Hepatocyte (in vitro differentiated cells): ENCODE measurements at regions not wholly inside any gene's neighbourhood (a gene's known extent, or its start where the extent isn't known, plus 50 kb on each side); places are given as distances from the start of the nearest gene placed in this dataset.

Source experiments
- DNase-seq: peaks from one replicate; pipeline ENCODE4 v3.0.0-alpha.2; 2016; ENCODE audit warnings: low spot score
- H2AFZ ChIP-seq: fragments of 200-600 bp; sonication (generic); 2 replicates; pipeline ENCODE4 v1.6.0; 2016; ENCODE audit warnings: antibody characterized with exemption, mild to moderate bottlenecking
- H3K27ac ChIP-seq: fragments of 200-600 bp; sonication (generic); 2 replicates; pipeline ENCODE4 v1.5.1; 2016; ENCODE audit warnings: mild to moderate bottlenecking
- H3K27me3 ChIP-seq: fragments of 200-600 bp; sonication (generic); 2 replicates; pipeline ENCODE4 v1.6.1; 2016
- H3K36me3 ChIP-seq: fragments of 200-600 bp; sonication (generic); replicated peaks from 2 replicates; pipeline ENCODE4 v1.5.1; 2016; ENCODE audit warnings: low read depth; ENCODE audit not compliant: insufficient read depth
- H3K4me1 ChIP-seq: fragments of 200-600 bp; sonication (generic); 2 replicates; pipeline ENCODE4 v1.5.1; 2016; ENCODE audit warnings: mild to moderate bottlenecking, moderate library complexity; ENCODE audit not compliant: insufficient read depth
- H3K4me2 ChIP-seq: fragments of 200-600 bp; sonication (generic); 2 replicates; pipeline ENCODE4 v1.6.0; 2016
- H3K4me3 ChIP-seq: fragments of 200-600 bp; sonication (generic); 2 replicates; pipeline ENCODE4 v1.5.1; 2016; ENCODE audit warnings: mild to moderate bottlenecking
- H3K79me2 ChIP-seq: fragments of 200-600 bp; sonication (generic); 2 replicates; pipeline ENCODE4 v1.6.0; 2017; ENCODE audit warnings: mild to moderate bottlenecking
- H3K9me2 ChIP-seq: fragments of 200-600 bp; sonication (generic); replicated peaks from 2 replicates; pipeline ENCODE4 v1.6.0; 2017; ENCODE audit warnings: mild to moderate bottlenecking; ENCODE audit not compliant: insufficient read depth
- H3K9me3 ChIP-seq: fragments of 200-600 bp; sonication (generic); 2 replicates; pipeline ENCODE4 v1.5.1; 2016; ENCODE audit warnings: low read depth, mild to moderate bottlenecking
- H4K20me1 ChIP-seq: fragments of 200-600 bp; sonication (generic); 2 replicates; pipeline ENCODE4 v1.6.0; 2016; ENCODE audit warnings: mild to moderate bottlenecking; ENCODE audit not compliant: insufficient read depth, poor library complexity, severe bottlenecking
- CTCF ChIP-seq: fragments of 200-600 bp; sonication (generic); IDR thresholded peaks from 2 replicates; pipeline ENCODE4 v1.5.1; 2016; ENCODE audit warnings: antibody characterized with exemption, mild to moderate bottlenecking; ENCODE audit not compliant: poor library complexity
- EZH2 ChIP-seq: fragments of 200-600 bp; sonication (generic); IDR thresholded peaks from 2 replicates; pipeline ENCODE4 v1.6.1; 2016; ENCODE audit warnings: antibody characterized with exemption, mild to moderate bottlenecking, borderline replicate concordance
- EZH2phosphoT487 ChIP-seq: fragments of 200-600 bp; sonication (generic); IDR thresholded peaks from one replicate; pipeline ENCODE4 v1.6.1; 2018; ENCODE audit warnings: antibody characterized with exemption, mild to moderate bottlenecking, low read depth, moderate library complexity; ENCODE audit not compliant: unreplicated experiment, severe bottlenecking
- WGBS: methylation state at CpG from one replicate; pipeline ENCODE4 v1.1.6; 2016; ENCODE audit warnings: low lambda C conversion rate; ENCODE audit errors: missing lambda C conversion rate; 5-methylcytosine and 5-hydroxymethylcytosine counted together

- Histone ChIP-seq H3K27ac (no peak overlapping the region), H3K79me2 (no peaks in the 10 kb centered on the region), H3K4me2 (no peak overlapping the region), H4K20me1 (no peaks in the 10 kb centered on the region), H3K36me3 (no peaks in the 10 kb centered on the region), H2AFZ (no peak overlapping the region), H3K4me3 (no peak overlapping the region), H3K9me3 (no peaks in the 10 kb centered on the region), H3K27me3 (no peaks in the 10 kb centered on the region), H3K9me2 (no peaks in the 10 kb centered on the region), H3K4me1 (no peaks in the 10 kb centered on the region)
- DNase-seq: no peak
- WGBS: 58% methylated on average over 4 of the region's 4 CpGs
- TF ChIP-seq EZH2phosphoT487: no peak
- no peak for TF ChIP-seq EZH2
- no peak for TF ChIP-seq CTCF
Measured at GRCh38 chr5:74028976-74029375, 403.0 kb downstream of the ARHGEF28 start.

GRCh38 chr5:74028406-74028805 lies 402.4 kb downstream of the ARHGEF28 start:
- Histone ChIP-seq H3K4me2 (no peak overlapping the region), H3K9me2 (no peaks in the 10 kb centered on the region), H3K27me3 (no peaks in the 10 kb centered on the region), H3K4me1 (no peaks in the 10 kb centered on the region), H3K79me2 (no peaks in the 10 kb centered on the region), H4K20me1 (no peaks in the 10 kb centered on the region), H2AFZ (no peak overlapping the region), H3K4me3 (no peak overlapping the region), H3K27ac (no peak overlapping the region), H3K36me3 (no peaks in the 10 kb centered on the region), H3K9me3 (no peaks in the 10 kb centered on the region)
- DNase-seq: no peak
- TF ChIP-seq EZH2phosphoT487: no peak
- TF ChIP-seq EZH2: no peak
- TF ChIP-seq CTCF: no peak
- WGBS: 51% methylated on average over 3 of the region's 3 CpGs

- Histone ChIP-seq H3K36me3 (no peaks in the 10 kb centered on the region), H3K27me3 (no peaks in the 10 kb centered on the region), H4K20me1 (no peaks in the 10 kb centered on the region), H3K4me3 (no peak overlapping the region), H3K9me2 (no peaks in the 10 kb centered on the region), H2AFZ (no peak overlapping the region), H3K79me2 (no peaks in the 10 kb centered on the region), H3K4me2 (no peak overlapping the region), H3K4me1 (no peaks in the 10 kb centered on the region), H3K27ac (no peak overlapping the region), H3K9me3 (no peaks in the 10 kb centered on the region)
- no peak for TF ChIP-seq EZH2phosphoT487
- WGBS: 68% methylated on average over 2 of the region's 2 CpGs
- DNase-seq: no peak
Measured at GRCh38 chr5:74027732-74028338, 401.8 kb downstream of the ARHGEF28 start.

GRCh38 chr5:74026310-74026709 lies 400.3 kb downstream of the ARHGEF28 start:
- no peaks in the 10 kb centered on the region for H3K79me2 ChIP-seq
- TF ChIP-seq EZH2 (no peak), CTCF (no peak), EZH2phosphoT487 (no peak)

More at GRCh38 chr5:74026310-74026709, 400.3 kb downstream of the ARHGEF28 start:
- Histone ChIP-seq H3K4me2 (no peak overlapping the region), H3K36me3 (no peaks in the 10 kb centered on the region), H2AFZ (no peak overlapping the region), H3K27ac (no peak overlapping the region), H3K4me3 (no peak overlapping the region), H3K9me2 (no peaks in the 10 kb centered on the region), H3K9me3 (no peaks in the 10 kb centered on the region), H3K4me1 (no peaks in the 10 kb centered on the region), H3K27me3 (no peaks in the 10 kb centered on the region), H4K20me1 (no peaks in the 10 kb centered on the region)
- WGBS: 61% methylated on average over 2 of the region's 2 CpGs
- DNase-seq: no peak
